ENCODE measurements at regions not wholly inside any gene's neighbourhood (a gene's known extent, or its start where the extent isn't known, plus 50 kb on each side); places are given as distances from the start of the nearest gene placed in this dataset.

DNA sequence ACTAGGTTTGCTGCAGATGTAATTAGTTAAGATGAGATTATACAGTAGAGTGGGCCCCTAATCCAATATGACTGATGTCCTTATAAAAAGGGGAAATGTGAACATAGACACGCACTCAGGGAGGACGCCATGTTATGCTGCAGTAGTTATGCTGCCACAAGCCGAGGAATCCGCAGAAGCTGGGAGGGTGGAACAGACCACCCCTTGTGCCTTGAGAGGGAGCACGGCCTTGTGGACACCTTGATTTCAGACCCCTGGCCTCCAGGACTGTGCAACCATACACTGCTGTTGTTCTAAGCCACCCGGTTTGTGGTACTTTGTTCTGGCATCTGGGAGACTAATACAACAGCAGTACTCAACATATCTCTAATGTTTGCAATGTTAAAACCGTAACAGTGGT, 57.9 kb upstream of the HIVEP3 start:
- no peak for TF ChIP-seq ZFP3 (CRISPR knock-in tag; IDR thresholded peaks at IDR 0.05)
- no peak for TF ChIP-seq ZNF565 (CRISPR knock-in tag; conservative IDR thresholded peaks at IDR 0.05; ENCODE audit: low read depth)
- TF ChIP-seq, protein P1, sequence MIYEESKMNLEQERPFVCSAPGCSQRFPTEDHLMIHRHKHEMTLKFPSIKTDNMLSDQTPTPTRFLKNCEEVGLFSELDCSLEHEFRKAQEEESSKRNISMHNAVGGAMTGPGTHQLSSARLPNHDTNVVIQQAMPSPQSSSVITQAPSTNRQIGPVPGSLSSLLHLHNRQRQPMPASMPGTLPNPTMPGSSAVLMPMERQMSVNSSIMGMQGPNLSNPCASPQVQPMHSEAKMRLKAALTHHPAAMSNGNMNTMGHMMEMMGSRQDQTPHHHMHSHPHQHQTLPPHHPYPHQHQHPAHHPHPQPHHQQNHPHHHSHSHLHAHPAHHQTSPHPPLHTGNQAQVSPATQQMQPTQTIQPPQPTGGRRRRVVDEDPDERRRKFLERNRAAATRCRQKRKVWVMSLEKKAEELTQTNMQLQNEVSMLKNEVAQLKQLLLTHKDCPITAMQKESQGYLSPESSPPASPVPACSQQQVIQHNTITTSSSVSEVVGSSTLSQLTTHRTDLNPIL (CRISPR knock-in tag; IDR thresholded peaks at IDR 0.05; ENCODE audit: low read depth) = no peak
- TF ChIP-seq, protein P2, sequence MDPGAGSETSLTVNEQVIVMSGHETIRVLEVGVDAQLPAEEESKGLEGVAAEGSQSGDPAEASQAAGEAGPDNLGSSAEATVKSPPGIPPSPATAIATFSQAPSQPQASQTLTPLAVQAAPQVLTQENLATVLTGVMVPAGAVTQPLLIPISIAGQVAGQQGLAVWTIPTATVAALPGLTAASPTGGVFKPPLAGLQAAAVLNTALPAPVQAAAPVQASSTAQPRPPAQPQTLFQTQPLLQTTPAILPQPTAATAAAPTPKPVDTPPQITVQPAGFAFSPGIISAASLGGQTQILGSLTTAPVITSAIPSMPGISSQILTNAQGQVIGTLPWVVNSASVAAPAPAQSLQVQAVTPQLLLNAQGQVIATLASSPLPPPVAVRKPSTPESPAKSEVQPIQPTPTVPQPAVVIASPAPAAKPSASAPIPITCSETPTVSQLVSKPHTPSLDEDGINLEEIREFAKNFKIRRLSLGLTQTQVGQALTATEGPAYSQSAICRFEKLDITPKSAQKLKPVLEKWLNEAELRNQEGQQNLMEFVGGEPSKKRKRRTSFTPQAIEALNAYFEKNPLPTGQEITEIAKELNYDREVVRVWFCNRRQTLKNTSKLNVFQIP (CRISPR knock-in tag; IDR thresholded peaks at IDR 0.05; ENCODE audit: borderline replicate concordance, low read depth) = no peak
- no peak for TF ChIP-seq ISL1 (CRISPR knock-in tag; IDR thresholded peaks at IDR 0.05)
- TF ChIP-seq PPARA (CRISPR knock-in tag; IDR thresholded peaks at IDR 0.05; ENCODE audit: borderline replicate concordance) = no peak
- TF ChIP-seq CSDC2 (CRISPR knock-in tag; IDR thresholded peaks at IDR 0.05) = no peak
- TF ChIP-seq ARNTL (CRISPR knock-in tag; IDR thresholded peaks at IDR 0.05; ENCODE audit: borderline replicate concordance, low read depth) = no peak

Data from SK-N-SH treated with all-trans-retinoic acid at 6 μM for 48 hours (cell line).